ENCODE measurements at regions not wholly inside any gene's neighbourhood (a gene's known extent, or its start where the extent isn't known, plus 50 kb on each side); places are given as distances from the start of the nearest gene placed in this dataset.
"Not testable (repeated sequence)": the region's sequence is repeated elsewhere in the genome, so short reads cannot be mapped to it uniquely, and the experiment has no call there.

GRCh38 chr20:11176431-11176830 is 502.6 kb upstream of the JAG1 start:
- TF ChIP-seq CTCF (conservative IDR thresholded peaks at IDR 0.05; ENCODE audit: low read depth, low read length), result no peak
- H3K4me3 ChIP-seq (ENCODE audit: low read length), result no peak overlapping the region
- no peak for DNase-seq (ENCODE audit: low read depth)

- TF ChIP-seq CTCF (conservative IDR thresholded peaks at IDR 0.05; ENCODE audit: low read depth, low read length), result peak; percentile 19
- no peak overlapping the region for H3K4me3 ChIP-seq (ENCODE audit: low read length)
- DNase-seq (ENCODE audit: low read depth), result peak; percentile 89
These were observed 505.3 kb upstream of the JAG1 start for GRCh38 chr20:11178946-11179654.

- DNase-seq (ENCODE audit: low read depth), result no peak
- TF ChIP-seq CTCF (conservative IDR thresholded peaks at IDR 0.05; ENCODE audit: low read depth, low read length), result no peak
- H3K4me3 ChIP-seq (ENCODE audit: low read length), result no peak overlapping the region
These were observed 506.4 kb upstream of the JAG1 start for GRCh38 chr20:11180186-11180585.

DNA sequence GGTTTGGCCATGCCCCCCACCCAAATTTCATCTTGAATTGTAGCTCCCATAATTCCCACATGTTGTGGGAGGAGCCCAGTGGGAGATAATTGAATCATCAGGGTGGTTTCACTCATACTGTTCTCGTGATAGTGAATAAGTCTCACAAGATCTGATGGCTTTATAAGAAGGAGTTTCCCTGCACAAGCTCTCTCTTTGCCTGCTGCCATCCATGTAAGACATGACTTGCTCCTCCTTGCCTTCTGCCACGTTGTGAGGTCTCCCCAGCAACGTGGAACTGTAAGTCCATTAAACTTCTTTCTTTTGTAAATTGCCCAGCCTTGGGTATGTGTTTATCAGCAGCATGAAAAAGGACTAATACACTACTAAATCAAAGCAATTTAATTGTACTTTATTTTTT is 507.3 kb upstream of the JAG1 start:
- not testable (repeated sequence) for DNase-seq (ENCODE audit: low read depth); H3K4me3 ChIP-seq (ENCODE audit: low read length)

DNA sequence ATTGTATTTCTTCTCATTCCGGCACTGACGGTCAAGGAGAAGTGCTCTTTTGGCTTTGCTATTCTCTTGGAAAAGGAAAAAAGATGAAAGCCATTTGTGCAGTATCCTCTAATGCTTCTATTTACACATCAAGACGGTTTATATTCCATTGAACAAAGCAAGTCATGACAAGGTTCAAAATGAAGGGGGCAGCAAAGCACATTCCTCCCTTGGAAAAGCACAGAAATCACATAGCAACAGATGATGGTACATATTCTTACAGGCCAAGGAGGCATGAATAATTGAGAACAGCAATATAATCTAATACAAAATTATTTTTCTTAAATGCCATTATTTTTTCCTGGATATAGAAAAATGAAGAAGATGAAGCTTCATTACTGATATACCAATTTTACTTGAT is 508.2 kb upstream of the JAG1 start:
- no peak for DNase-seq (ENCODE audit: low read depth)
- H3K4me3 ChIP-seq (ENCODE audit: low read length), result no peak overlapping the region
- TF ChIP-seq CTCF (conservative IDR thresholded peaks at IDR 0.05; ENCODE audit: low read depth, low read length), result no peak

GRCh38 chr20:11182720-11183119 is 508.9 kb upstream of the JAG1 start:
- no peak for TF ChIP-seq CTCF (conservative IDR thresholded peaks at IDR 0.05; ENCODE audit: low read depth, low read length)
- no peak overlapping the region for H3K4me3 ChIP-seq (ENCODE audit: low read length)
- no peak for DNase-seq (ENCODE audit: low read depth)

DNA sequence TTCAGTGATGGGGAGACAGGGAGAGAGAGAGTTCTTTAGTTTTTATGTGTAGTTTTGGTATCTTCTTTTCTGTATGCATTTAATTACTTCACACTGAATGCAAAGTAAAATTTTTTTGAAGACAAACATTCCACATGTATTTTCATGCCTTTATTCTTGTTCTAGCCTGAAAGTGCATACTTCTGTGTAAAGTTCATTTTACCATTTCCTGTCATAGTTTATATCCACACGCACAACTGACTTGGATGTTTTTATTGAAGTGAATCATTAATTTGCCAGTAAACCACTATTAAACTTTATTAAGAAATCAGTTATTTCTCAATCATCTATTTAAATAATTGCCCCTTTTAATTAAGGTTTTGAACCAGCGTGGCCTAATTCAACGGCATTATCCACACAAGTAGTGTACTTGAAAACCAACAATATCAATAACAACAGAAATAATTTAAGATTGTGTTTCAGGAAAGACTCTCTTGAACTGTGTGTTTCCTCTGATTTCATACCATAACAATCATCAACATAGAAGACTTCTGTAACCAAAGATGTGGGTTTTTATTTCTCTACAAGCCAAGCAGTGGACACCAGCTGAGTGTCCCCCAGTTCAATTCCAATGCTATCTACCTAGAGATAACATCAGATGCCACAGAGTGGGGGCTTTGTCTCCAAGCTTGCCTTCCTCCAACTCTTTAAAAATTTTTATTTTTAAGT is 512.7 kb upstream of the JAG1 start:
- H3K4me3 ChIP-seq (ENCODE audit: low read length), result no peak overlapping the region
- TF ChIP-seq CTCF (conservative IDR thresholded peaks at IDR 0.05; ENCODE audit: low read depth, low read length), result no peak
- no peak for DNase-seq (ENCODE audit: low read depth)
